ENCODE measurements at regions not wholly inside any gene's neighbourhood (a gene's known extent, or its start where the extent isn't known, plus 50 kb on each side); places are given as distances from the start of the nearest gene placed in this dataset.

- no peak for TF ChIP-seq CTCF (conservative IDR thresholded peaks at IDR 0.05; ENCODE audit: low read depth in 2 of 2)
- TF ChIP-seq EZH2 (IDR thresholded peaks at IDR 0.05; ENCODE audit: low read depth, unreplicated experiment) = no peak
- no peak for TF ChIP-seq POLR2AphosphoS5 (IDR thresholded peaks at IDR 0.05; ENCODE audit: low read depth)
Observed at GRCh38 chr16:24471561-24472350, 67.6 kb upstream of the RBBP6 start.
